PC-9 (cell line): ENCODE measurements at regions not wholly inside any gene's neighbourhood (a gene's known extent, or its start where the extent isn't known, plus 50 kb on each side); places are given as distances from the start of the nearest gene placed in this dataset.

ENCODE experiments used
- BruUV-seq: library from RNA; stranded (reverse); fragments of 400-500 nt; replicated peaks from 2 replicates; lab custom pipeline; 2021; lab: Mats Ljungman, UMichigan
- CTCF ChIA-PET: fragments of 300-600 bp; sonication (Branson Sonifier 250); formaldehyde crosslinking; loops from one replicate; lab custom pipeline; 2022; ENCODE audit warnings: antibody characterized with exemption; lab: Charles Lee
- POLR2A ChIA-PET: fragments of 300-600 bp; sonication (Branson Sonifier 250); formaldehyde crosslinking; loops from one replicate; lab custom pipeline; 2022; ENCODE audit warnings: antibody characterized with exemption; ENCODE audit not compliant: unreplicated experiment; lab: Charles Lee
- DNase-seq, 2 experiments: peaks; one replicate each; pipeline versions ENCODE4 v3.0.0 to v3.0.0-alpha.2; 2015 to 2022; ENCODE audit warnings: mixed read lengths in 1 of 2
- H2AFZ ChIP-seq: fragments of 200-600 bp; sonication (generic); 2 replicates; pipeline ENCODE4 v1.8.1; 2017; ENCODE audit warnings: antibody characterized with exemption
- H3F3A ChIP-seq: fragments of 200-600 bp; sonication (generic); 2 replicates; pipeline ENCODE4 v1.8.1; 2017; ENCODE audit warnings: antibody characterized with exemption, mild to moderate bottlenecking, low read depth; ENCODE audit not compliant: insufficient read depth
- H3K27ac ChIP-seq: fragments of 200-600 bp; sonication (generic); 2 replicates; pipeline ENCODE4 v1.6.1; 2016; ENCODE audit warnings: mixed run types
- H3K27me3 ChIP-seq: fragments of 200-600 bp; sonication (generic); 2 replicates; pipeline ENCODE4 v1.6.1; 2016; ENCODE audit warnings: low read depth, mixed run types; ENCODE audit not compliant: insufficient read depth
- H3K36me3 ChIP-seq: fragments of 200-600 bp; sonication (generic); 2 replicates; pipeline ENCODE4 v1.6.1; 2016; ENCODE audit warnings: low read depth, mixed run types
- H3K4me1 ChIP-seq: fragments of 200-600 bp; sonication (generic); replicated peaks from 2 replicates; pipeline ENCODE4 v1.6.1; 2016; ENCODE audit warnings: mixed run types; ENCODE audit not compliant: insufficient read depth
- H3K4me2 ChIP-seq: fragments of 200-600 bp; sonication (generic); 2 replicates; pipeline ENCODE4 v1.6.1; 2017; ENCODE audit warnings: mixed run types
- H3K4me3 ChIP-seq: fragments of 200-600 bp; sonication (generic); 2 replicates; pipeline ENCODE4 v1.6.1; 2016; ENCODE audit warnings: mixed run types
- H3K79me2 ChIP-seq: fragments of 200-600 bp; sonication (generic); 2 replicates; pipeline ENCODE4 v1.6.1; 2017; ENCODE audit warnings: low read depth, mixed run types
- H3K9me2 ChIP-seq: fragments of 200-600 bp; sonication (generic); 2 replicates; pipeline ENCODE4 v1.8.1; 2017; ENCODE audit warnings: mild to moderate bottlenecking; ENCODE audit not compliant: insufficient read depth
- H3K9me3 ChIP-seq: fragments of 200-600 bp; sonication (generic); 2 replicates; pipeline ENCODE4 v1.8.1; 2016; ENCODE audit warnings: low read depth; ENCODE audit not compliant: insufficient read depth
- H4K20me1 ChIP-seq: fragments of 200-600 bp; sonication (generic); 2 replicates; pipeline ENCODE4 v1.8.1; 2017; ENCODE audit not compliant: insufficient read depth
- CTCF ChIP-seq: fragments of 200-600 bp; sonication (generic); conservative IDR thresholded peaks from 2 replicates; pipeline ENCODE4 v1.6.1; 2017; ENCODE audit warnings: mixed run types, antibody characterized with exemption, mild to moderate bottlenecking, moderate library complexity
- EZH2 ChIP-seq: fragments of 200-600 bp; sonication (generic); IDR thresholded peaks from 2 replicates; pipeline ENCODE4 v1.8.0; 2017; ENCODE audit warnings: antibody characterized with exemption, low read depth
- intact Hi-C: fragments of 100-400 bp; cut with micrococcal nuclease; formaldehyde crosslinking; loops from one replicate; pipeline ENCODE4 v1.10.0; 2022; ENCODE audit not compliant: unreplicated experiment

- TF ChIP-seq CTCF (no peak), EZH2 (no peak)
- Histone ChIP-seq H2AFZ (no peak overlapping the region), H3K9me3 (no peaks in the 10 kb centered on the region), H3K4me1 (no peaks in the 10 kb centered on the region), H3F3A (no peaks in the 10 kb centered on the region), H3K9me2 (no peaks in the 10 kb centered on the region), H4K20me1 (no peaks in the 10 kb centered on the region), H3K4me3 (no peak overlapping the region), H3K36me3 (no peaks in the 10 kb centered on the region), H3K27ac (no peak overlapping the region), H3K79me2 (no peaks in the 10 kb centered on the region), H3K4me2 (no peak overlapping the region), H3K27me3 (peaks cover 66% of the 10 kb centered on the region)
- CTCF ChIA-PET, result no interaction called here
- no peak for DNase-seq
- POLR2A ChIA-PET, result no interaction called here
- no TSS peak for BruUV-seq
- intact Hi-C loops, result no loop called here
Observed at GRCh38 chr2:236505648-236506047, 64.0 kb upstream of the ACKR3 start.

GRCh38 chr2:236507393-236508085, 62.1 kb upstream of the ACKR3 start:
- POLR2A ChIA-PET, result no interaction called here
- no peak for TF ChIP-seq EZH2
- TF ChIP-seq CTCF, result no peak
- no peak overlapping the region for H3K27ac ChIP-seq
- no peaks in the 10 kb centered on the region for H3K4me1 ChIP-seq
- H2AFZ ChIP-seq, result no peak overlapping the region
- no peaks in the 10 kb centered on the region for H3F3A ChIP-seq
- H3K9me2 ChIP-seq, result no peaks in the 10 kb centered on the region
- H3K4me2 ChIP-seq, result no peak overlapping the region
- CTCF ChIA-PET, result no interaction called here
- H3K36me3 ChIP-seq, result no peaks in the 10 kb centered on the region
- DNase-seq, result peak in 1 of 2 experiments; percentile 55
- BruUV-seq, result no TSS peak
- no peaks in the 10 kb centered on the region for H3K79me2 ChIP-seq
- H3K4me3 ChIP-seq, result no peak overlapping the region
- H4K20me1 ChIP-seq, result no peaks in the 10 kb centered on the region
- H3K9me3 ChIP-seq, result no peaks in the 10 kb centered on the region
- intact Hi-C loops, result no loop called here
- H3K27me3 ChIP-seq, result peaks cover 58% of the 10 kb centered on the region

GRCh38 chr2:236508466-236508865, 61.2 kb upstream of the ACKR3 start:
- Histone ChIP-seq H3K4me3 (no peak overlapping the region), H3K4me1 (no peaks in the 10 kb centered on the region), H3K27ac (no peak overlapping the region), H3K27me3 (peaks cover 53% of the 10 kb centered on the region), H3K36me3 (no peaks in the 10 kb centered on the region), H4K20me1 (no peaks in the 10 kb centered on the region), H3K4me2 (no peak overlapping the region), H3F3A (no peaks in the 10 kb centered on the region), H3K9me2 (no peaks in the 10 kb centered on the region), H2AFZ (no peak overlapping the region), H3K9me3 (no peaks in the 10 kb centered on the region), H3K79me2 (no peaks in the 10 kb centered on the region)
- no TSS peak for BruUV-seq
- POLR2A ChIA-PET, result no interaction called here
- TF ChIP-seq CTCF, result no peak
- TF ChIP-seq EZH2, result no peak
- no peak for DNase-seq
- intact Hi-C loops, result no loop called here
- CTCF ChIA-PET, result no interaction called here
